GM20000 (cell line): ENCODE measurements at regions not wholly inside any gene's neighbourhood (a gene's known extent, or its start where the extent isn't known, plus 50 kb on each side); places are given as distances from the start of the nearest gene placed in this dataset.

Experiments
- DNase-seq: peaks from one replicate; pipeline ENCODE4 v3.0.0; 2012; ENCODE audit warnings: low spot score
- CTCF ChIP-seq: IDR thresholded peaks from 2 replicates; pipeline ENCODE4 v1.5.1; 2012; ENCODE audit warnings: mild to moderate bottlenecking, control low read depth; ENCODE audit errors: extremely low read depth, missing control alignments

GRCh38 chr15:96410175-96411055 lies 79.9 kb downstream of the NR2F2 start:
- TF ChIP-seq CTCF = no peak

DNA sequence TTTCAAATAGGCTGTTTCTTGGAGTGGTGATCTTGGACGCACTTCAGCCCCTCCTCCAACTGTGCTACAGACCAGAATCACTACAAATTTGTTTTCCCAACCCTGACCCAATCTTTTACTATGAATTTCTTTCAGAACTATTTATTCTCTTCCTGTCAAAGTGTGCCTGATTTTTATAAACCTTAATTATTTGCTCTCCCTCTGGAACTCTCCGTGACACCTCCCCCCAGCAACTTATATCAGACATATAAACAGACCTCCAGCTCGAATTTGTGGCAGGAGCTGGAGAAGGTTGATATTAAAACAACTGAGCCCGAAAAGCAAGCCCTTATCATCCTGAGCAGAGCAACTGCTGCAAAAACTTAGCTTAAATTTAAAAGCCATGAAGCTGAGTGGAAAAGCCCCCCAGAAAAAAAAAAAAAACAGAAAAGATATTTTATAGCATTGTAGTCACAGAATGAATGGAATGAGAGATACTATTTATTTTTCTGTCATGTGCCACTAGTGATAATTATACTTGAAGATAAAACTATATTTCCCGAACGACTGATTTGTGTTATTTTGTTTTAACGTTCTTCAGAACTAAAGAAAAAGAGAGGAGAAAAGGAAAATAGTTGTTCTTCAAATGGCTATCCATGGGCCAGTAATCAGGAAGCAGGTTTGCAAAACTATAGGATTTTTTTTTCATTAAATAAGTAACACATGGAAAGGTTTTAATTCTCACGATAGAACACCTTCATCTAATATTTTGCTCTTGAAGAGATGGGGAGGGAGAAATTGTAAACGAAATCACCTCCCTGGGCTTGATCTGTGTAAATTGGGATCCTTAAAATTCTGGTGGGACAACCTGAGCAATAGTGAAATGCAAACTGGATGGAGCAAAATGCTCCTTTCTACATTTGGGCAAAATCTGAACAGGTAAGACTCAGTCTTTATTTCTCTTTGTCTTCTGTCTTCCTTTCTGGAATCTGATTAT lies 80.8 kb downstream of the NR2F2 start:
- DNase-seq = no peak
- no peak for TF ChIP-seq CTCF

More at GRCh38 chr15:96410175-96411055, 79.9 kb downstream of the NR2F2 start:
- DNase-seq = no peak

- DNase-seq = no peak
- no peak for TF ChIP-seq CTCF
Measured at GRCh38 chr15:96412045-96412905, 81.8 kb downstream of the NR2F2 start.

DNA sequence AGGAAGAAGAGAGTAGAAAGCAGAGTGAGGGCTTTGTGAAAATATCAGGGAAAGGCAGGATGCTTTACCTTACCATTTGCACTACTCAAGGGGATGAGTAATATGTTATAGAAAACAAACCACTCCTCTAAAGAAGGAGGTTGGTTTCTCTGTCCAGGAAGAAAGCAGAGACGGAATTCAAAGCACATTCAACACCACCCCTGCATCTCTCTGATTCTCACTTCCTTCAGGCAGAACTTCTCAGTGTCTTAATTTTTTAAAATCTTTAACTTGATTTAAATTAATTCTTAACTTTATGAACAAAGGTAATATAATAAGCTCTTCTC lies 82.4 kb downstream of the NR2F2 start:
- DNase-seq = no peak
- TF ChIP-seq CTCF = no peak

GRCh38 chr15:96413657-96414056 lies 83.2 kb downstream of the NR2F2 start:
- DNase-seq = no peak
- no peak for TF ChIP-seq CTCF

DNA sequence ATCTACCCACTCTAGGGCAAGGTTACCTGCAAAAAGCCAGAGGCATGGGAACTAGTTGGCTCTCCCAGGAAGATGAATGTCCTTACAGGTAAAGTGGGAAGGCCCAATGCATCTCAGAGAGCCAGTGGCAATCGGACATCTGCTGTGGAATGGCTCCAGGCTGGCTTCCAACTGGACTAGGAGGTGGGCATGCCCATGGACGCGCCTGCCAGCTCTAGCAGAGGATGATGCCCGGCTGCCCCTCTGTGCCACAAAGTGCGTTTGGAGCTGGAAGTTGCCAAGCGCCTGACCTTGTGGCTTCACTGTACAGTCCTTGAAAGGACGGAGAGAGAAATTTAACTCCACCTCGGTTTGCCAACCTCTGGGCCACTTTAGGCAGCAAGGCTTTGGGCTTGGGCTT lies 84.4 kb downstream of the NR2F2 start:
- TF ChIP-seq CTCF = no peak
- DNase-seq = no peak
